ENCODE measurements at regions not wholly inside any gene's neighbourhood (a gene's known extent, or its start where the extent isn't known, plus 50 kb on each side); places are given as distances from the start of the nearest gene placed in this dataset.
"Not testable (repeated sequence)": the region's sequence is repeated elsewhere in the genome, so short reads cannot be mapped to it uniquely, and the experiment has no call there.

DNA sequence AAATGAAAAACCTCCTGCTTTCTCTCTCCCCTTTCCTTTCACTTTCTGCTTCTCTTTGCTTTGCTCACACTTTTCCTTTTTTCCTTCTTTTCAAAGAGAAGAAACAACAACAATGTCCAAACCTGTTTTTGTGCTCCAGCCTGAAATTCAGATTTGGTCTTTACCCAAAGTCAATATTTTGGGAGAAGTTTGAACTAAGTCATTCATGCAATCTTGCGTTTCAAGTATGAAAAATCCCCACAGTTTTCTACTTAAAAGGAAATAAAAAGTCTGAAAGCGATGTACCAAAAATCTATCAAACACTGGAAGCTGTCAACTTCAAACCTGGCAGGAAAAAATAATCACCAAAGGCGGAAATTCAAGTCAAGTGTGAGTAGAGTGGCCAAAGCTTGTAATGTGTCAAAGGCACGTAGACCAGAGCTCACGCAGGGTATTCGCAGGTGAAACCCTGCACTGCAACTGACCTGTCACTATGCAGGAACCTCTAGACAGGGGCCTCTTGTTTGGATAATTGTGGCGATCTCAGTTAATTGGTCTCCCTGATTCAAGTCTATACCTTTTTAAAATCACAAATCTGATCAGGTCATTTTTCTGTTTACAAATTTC is 118.8 kb upstream of the GALNT15 start:
- no peak for DNase-seq

DNA sequence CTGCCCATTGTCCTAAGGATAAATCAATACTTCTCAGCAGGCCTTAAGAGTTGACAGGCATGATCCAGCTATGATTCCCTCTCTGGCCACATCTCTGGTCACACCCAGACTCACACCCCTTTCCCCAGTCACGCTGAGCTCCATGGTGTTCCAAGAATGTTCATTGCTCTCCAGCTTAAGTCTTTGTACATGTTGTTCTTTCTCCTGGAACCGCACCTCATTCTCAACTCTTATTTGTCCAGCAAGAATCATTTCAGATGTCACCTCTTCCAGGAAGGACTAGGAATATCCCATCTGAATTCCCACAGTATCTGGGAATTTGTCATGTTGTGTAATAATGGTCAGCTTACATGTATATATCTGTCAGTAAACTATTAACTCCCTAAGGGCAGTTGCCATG is 118.3 kb upstream of the GALNT15 start:
- DNase-seq, result no peak

DNA sequence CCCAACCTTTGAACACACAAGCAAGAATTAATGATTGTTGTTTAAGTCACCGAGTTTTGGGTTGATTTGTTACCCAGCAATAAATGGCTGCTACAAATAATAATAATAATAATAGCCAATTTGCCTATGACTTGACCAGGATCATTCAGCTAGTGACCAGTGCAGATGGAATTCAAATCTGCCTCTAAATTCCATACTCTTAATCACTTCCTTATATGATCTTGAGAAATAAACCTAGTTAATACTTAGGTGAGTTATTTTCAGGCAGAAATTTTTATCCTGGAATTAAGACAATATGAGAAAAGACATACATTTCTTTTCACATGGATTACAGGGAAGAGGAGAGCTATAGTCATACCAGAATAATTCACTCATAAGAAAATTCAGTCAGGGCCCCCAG is 116.0 kb upstream of the GALNT15 start:
- no peak for DNase-seq

- DNase-seq, result no peak
Measured at GRCh38 chr3:16059081-16059537, 115.4 kb upstream of the GALNT15 start.

- no peak for DNase-seq
Measured at GRCh38 chr3:16059711-16060357, 114.6 kb upstream of the GALNT15 start.

DNA sequence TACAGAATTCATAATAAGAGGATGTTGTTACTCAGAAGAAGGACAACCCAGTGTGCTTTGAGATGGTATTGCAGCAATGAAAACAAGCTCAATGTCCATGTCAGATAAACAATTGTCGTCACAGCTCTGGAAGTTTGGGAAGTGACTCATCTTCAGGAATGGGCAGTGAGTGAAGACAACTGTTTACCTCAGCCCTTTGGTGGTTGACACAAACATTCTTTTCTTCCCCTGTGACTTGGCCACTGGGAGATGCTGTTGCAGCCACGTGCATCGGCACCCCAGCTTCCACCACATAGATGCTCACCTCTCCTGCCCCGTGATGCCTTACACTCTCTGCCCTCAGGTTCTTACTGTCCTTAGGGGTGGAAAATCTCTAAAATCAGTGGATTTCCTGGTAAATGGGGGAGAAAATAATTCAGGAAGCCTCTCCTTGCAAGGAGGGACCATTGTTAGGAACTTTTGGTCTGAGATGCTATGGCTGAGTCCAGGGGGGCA is 114.1 kb upstream of the GALNT15 start:
- DNase-seq, result no peak

GRCh38 chr3:16060945-16061344 is 113.5 kb upstream of the GALNT15 start:
- no peak for DNase-seq

- no peak for DNase-seq
Measured at GRCh38 chr3:16061491-16061890, 113.0 kb upstream of the GALNT15 start.

DNA sequence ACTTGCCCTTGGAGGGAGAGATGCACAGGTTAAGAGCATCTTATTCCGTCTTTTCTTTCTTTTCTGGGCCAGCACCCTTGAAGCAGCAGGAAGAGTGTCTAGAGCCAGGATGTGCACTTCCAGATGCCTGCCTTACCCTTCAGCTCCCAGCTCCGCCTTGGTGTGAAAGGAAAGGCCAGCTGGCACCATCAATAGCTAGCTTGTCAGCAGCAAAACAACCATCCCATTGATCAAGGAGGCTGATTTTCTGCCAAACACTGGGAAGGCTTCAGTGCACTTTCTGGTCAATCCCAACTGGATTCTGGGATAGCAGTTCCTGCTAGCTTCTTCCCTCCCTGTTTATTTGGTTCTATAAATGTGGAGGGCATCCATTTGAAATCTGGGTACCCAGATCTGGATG is 110.9 kb upstream of the GALNT15 start:
- no peak for DNase-seq

DNA sequence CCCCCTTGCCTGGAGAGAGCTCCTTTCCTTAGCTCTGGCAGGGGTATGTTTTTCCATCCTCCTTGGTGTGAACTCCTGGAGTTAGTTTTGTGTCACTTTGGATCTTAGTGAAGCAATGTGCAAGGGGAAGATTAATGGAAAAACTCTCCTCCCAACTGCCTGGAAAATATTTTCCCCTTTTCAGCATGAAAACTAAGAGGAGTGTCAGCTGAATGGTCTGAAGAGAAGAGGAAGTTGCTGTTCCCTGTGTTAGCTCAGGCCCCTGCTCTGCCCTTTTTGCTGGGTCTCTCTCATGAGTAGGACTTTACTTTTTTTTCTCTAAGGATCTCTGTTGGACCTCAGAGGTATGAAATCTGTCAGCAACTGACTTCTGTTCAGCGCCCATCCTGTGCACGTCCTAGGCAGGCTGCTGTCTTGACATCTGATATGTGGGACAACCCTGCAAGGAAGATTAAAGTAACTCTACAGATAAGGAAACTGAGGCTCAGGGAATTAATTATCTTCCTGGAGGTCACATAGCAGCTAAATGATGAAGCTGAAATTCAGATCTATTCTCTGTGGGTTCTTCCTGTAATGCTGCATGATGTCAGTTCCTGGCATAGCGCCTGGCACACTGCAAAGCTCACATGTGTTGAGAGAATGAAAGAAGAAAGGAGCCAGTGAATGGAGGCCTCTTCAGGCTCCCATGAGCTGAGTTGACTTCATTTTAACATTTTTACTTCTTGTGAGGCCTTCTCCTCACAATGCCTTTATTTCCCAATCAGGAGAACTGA is 109.7 kb upstream of the GALNT15 start:
- no peak for DNase-seq

DNA sequence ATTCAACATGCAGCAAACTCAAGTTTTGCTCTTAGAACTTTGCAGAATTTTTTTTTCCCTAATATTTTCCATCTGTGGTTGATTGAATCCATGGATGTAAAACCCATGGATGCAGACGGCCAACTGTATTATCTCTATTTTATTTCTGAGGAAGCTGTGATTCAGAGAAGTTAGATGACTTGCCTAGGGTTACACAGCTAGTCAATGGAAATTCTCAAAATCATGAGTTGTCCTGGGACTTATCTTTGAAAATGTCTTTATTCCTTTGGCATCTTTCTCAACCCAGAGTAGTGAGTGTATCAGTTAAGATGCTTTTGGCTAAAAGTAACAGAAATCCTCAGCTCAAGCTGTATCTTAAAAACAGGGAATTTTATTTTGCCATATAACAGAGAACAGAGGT is 107.9 kb upstream of the GALNT15 start:
- DNase-seq, result no peak

DNA sequence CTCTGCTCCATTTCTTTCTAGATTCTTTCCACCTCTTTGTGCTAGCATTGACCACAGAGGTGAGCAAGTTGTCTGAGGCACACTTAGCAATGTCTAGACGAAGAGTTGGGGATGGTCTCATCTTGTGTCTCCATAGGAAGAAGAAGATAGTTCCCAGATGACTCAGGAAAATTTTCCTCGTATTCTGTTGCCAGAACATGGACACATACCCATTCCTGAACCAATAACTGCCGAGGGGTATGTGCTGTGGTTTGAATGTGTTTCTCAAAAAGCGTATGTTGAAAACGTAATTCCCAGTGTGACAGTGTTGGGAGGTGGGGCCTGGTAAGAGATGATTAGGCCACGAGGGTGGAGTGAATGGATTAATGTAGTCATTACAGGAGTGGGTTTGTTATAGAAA is 107.5 kb upstream of the GALNT15 start:
- no peak for DNase-seq

DNA sequence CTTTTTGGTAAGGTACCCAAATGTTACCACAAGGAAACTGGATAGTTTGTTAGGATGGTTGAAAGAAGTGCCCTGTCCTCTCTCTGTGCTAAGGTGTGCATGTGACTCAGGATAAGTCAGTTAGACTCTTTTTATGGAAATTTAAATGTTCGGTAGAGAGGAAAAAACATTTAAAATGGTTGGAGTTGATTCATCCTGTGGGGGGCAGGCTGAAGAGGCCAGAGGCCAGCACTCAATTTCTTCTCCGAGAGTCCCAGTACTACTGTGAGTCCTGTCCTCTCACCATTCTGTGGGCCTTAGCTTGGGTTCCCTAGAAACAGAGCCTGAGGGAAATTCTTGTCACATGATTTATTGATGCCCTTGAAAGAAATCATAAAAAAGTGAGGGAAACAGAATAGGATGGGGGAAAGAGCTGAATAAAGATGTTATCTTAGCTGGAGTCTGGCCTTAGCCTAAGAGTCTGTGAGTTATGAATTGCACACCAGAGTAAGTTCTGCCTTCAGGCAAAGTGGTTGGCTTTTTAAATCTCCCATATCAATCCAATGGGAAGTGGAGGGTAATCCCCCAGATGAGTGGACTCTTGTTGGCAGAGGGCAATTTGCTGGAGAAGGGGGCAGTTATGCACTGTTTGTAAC is 106.5 kb upstream of the GALNT15 start:
- no peak for DNase-seq

DNA sequence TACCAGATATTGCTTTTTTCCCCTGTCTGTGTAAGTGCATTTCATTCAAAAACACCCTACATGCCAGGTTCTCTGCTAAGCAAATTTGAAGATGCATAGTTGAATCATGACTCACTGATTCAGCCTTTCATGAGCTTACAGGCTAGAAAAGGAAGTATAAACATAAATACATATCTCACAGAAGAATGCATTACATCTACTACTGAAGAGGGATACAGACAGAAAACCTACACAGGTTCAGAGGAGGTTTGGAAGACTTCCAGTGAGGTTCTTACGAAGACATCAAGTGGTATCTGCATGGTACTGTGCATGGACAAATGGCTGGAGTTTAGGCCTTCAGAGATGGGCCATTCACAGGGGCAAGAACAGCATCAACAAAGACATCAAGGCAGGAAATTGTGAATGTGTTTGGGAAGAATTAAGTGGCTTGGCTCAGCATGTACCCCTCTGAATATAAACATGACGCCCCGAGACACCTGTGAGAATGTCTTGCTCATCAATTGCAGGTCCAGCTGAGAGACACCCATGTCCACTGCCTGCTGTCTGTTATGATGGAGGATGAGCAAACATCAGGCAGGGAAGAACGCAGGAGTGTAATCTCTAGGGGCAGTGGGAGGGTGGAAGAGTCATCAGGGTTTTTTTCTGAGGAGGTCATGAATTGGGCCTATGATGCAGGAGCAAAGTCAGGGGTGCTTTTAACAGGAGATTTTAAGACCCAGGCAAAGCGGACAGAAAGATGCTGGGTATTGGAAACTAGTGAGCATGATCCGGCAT is 105.1 kb upstream of the GALNT15 start:
- no peak for DNase-seq

DNA sequence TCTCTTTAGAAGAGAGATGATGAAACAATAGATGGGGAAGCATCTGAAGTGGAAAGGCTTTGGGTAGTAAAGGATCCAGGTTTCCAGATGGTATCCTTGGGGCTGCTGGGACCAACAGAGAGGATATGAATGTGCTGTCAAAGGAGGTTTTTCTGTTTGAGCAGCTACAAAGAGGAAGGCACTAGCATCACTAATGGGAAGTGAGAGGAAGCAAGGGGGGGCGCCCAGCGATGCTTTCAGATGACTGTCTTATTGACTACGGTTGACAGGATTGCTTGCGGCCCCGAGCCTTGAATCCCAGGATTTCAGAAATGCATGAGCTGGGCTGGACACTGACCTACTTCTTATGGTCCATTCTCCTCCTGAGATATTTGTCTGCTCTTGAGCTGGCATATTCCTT is 103.8 kb upstream of the GALNT15 start:
- DNase-seq, result no peak

DNA sequence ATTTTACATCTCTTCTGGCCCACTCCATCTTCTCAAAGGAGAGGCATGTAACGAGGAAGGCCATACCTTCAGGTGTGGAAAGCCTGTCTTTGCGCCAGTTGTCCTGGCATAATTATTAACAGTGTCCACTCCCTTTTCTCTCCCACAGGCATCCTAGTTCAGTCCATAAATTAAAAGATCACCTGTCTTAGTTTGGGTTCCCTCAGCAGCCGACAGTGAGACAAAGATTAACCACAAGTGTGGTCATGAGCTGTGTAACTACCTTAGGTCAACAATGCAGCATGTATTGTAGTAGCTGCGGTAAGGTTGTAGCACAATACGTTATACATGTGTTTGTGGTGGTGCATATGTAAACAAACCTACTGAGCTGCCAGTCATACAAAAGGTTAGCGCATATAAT is 103.3 kb upstream of the GALNT15 start:
- DNase-seq, result no peak

- no peak for DNase-seq
Measured at GRCh38 chr3:16072420-16073110, 101.9 kb upstream of the GALNT15 start.

DNA sequence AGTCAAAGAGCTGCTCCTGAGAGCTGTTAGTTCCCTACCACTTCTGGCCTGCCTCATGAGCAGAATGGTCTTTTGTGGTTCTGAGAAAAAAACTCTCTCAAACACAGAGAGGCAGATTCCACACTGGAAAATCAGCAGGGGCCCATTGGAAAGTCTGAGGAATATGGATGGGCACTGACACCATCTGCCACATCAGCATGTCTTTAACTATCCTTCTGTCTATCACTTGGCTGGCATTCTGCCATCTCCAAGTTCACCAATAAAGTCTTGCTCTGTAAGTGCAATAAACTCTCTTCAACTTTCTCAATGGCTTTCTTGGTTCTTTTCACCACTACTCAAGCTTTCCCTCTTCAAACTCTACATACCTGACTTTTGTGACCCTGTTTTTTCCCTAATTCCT is 101.3 kb upstream of the GALNT15 start:
- DNase-seq, result no peak

DNA sequence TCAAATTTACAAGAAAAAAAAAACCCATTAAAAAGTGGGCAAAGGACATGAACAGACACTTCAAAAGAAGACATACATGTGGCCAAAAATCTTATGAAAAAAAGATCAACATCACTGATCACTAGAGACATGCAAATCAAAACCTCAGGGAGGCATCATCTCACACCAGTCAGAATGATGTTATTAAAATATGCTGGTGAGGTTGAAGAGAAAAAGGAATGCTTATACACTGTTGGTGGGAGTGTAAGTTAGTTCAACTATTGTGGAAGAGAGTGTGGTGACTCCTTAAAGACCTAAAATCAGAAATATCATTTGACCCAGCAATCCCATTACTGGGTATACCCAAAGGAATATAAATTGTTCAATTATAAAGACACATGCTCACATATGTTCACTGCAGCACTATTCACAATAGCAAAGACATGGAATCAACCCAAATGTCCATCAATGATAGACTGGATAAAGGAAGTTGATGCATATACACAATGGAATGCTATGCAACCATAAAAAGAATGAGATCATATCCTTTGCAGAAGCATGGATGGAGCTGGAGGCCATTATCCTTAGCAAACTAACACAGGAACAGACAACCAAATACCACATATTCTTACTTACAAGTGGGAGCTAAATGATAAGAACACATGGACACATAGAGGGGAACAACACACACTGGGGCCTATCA is 100.3 kb upstream of the GALNT15 start:
- not testable (repeated sequence) for DNase-seq

GRCh38 chr3:16075647-16076046 is 98.8 kb upstream of the GALNT15 start:
- no peak for DNase-seq

GRCh38 chr3:16076564-16076963 is 97.9 kb upstream of the GALNT15 start:
- no peak for DNase-seq

- not testable (repeated sequence) for DNase-seq
Measured at GRCh38 chr3:16077146-16077545, 97.3 kb upstream of the GALNT15 start.

Measured in CD4-positive, alpha-beta T cell treated with Interleukin-10 for 1 hour (primary cell).